ENCODE measurements at regions not wholly inside any gene's neighbourhood (a gene's known extent, or its start where the extent isn't known, plus 50 kb on each side); places are given as distances from the start of the nearest gene placed in this dataset.

- no peak for DNase-seq (ENCODE audit: insufficient read length)
- TF ChIP-seq POLR2AphosphoS5 (IDR thresholded peaks at IDR 0.05; ENCODE audit: low read depth, low read length) (no peak), POLR2A (IDR thresholded peaks at IDR 0.05; ENCODE audit: low read depth, low read length) (no peak), TAF1 (IDR thresholded peaks at IDR 0.05; ENCODE audit: borderline replicate concordance, low read depth, low read length) (no peak)
- no peak for FAIRE-seq
Observed at GRCh38 chr6:40957616-40958492, 81.2 kb downstream of the UNC5CL start.

GRCh38 chr6:40956936-40957335, 82.1 kb downstream of the UNC5CL start:
- FAIRE-seq (no peak), DNase-seq (ENCODE audit: insufficient read length) (no peak)
- TF ChIP-seq TAF1 (IDR thresholded peaks at IDR 0.05; ENCODE audit: borderline replicate concordance, low read depth, low read length) (no peak), POLR2AphosphoS5 (IDR thresholded peaks at IDR 0.05; ENCODE audit: low read depth, low read length) (no peak), POLR2A (IDR thresholded peaks at IDR 0.05; ENCODE audit: low read depth, low read length) (no peak)

GRCh38 chr6:40955178-40955545, 83.9 kb downstream of the UNC5CL start:
- DNase-seq (ENCODE audit: insufficient read length) (no peak), FAIRE-seq (no peak)
- no peak for TF ChIP-seq POLR2A (IDR thresholded peaks at IDR 0.05; ENCODE audit: low read depth, low read length)
- no peak for TF ChIP-seq TAF1 (IDR thresholded peaks at IDR 0.05; ENCODE audit: borderline replicate concordance, low read depth, low read length)
- no peak for TF ChIP-seq POLR2AphosphoS5 (IDR thresholded peaks at IDR 0.05; ENCODE audit: low read depth, low read length)

GRCh38 chr6:40954446-40955177, 84.4 kb downstream of the UNC5CL start:
- DNase-seq (ENCODE audit: insufficient read length) (no peak), FAIRE-seq (no peak)

GRCh38 chr6:40953486-40953885, 85.5 kb downstream of the UNC5CL start:
- FAIRE-seq (no peak), DNase-seq (ENCODE audit: insufficient read length) (no peak)
- TF ChIP-seq POLR2A (IDR thresholded peaks at IDR 0.05; ENCODE audit: low read depth, low read length), result no peak
- TF ChIP-seq POLR2AphosphoS5 (IDR thresholded peaks at IDR 0.05; ENCODE audit: low read depth, low read length), result no peak
- TF ChIP-seq TAF1 (IDR thresholded peaks at IDR 0.05; ENCODE audit: borderline replicate concordance, low read depth, low read length), result no peak

More at GRCh38 chr6:40954446-40955177, 84.4 kb downstream of the UNC5CL start:
- no peak for TF ChIP-seq POLR2A (IDR thresholded peaks at IDR 0.05; ENCODE audit: low read depth, low read length)

- TF ChIP-seq POLR2A (IDR thresholded peaks at IDR 0.05; ENCODE audit: low read depth, low read length) (no peak), TAF1 (IDR thresholded peaks at IDR 0.05; ENCODE audit: borderline replicate concordance, low read depth, low read length) (no peak)
- no peak for FAIRE-seq
- DNase-seq (ENCODE audit: insufficient read length), result no peak
Observed at GRCh38 chr6:40950986-40951698, 87.9 kb downstream of the UNC5CL start.

- DNase-seq (ENCODE audit: insufficient read length), result no peak
- FAIRE-seq, result no peak
- TF ChIP-seq POLR2AphosphoS5 (IDR thresholded peaks at IDR 0.05; ENCODE audit: low read depth, low read length), result no peak
- TF ChIP-seq TAF1 (IDR thresholded peaks at IDR 0.05; ENCODE audit: borderline replicate concordance, low read depth, low read length), result no peak
- no peak for TF ChIP-seq POLR2A (IDR thresholded peaks at IDR 0.05; ENCODE audit: low read depth, low read length)
Observed at GRCh38 chr6:40948570-40948969, 90.5 kb downstream of the UNC5CL start.

- TF ChIP-seq POLR2A (IDR thresholded peaks at IDR 0.05; ENCODE audit: low read depth, low read length) (no peak), POLR2AphosphoS5 (IDR thresholded peaks at IDR 0.05; ENCODE audit: low read depth, low read length) (no peak), TAF1 (IDR thresholded peaks at IDR 0.05; ENCODE audit: borderline replicate concordance, low read depth, low read length) (no peak)
- no peak for FAIRE-seq
- DNase-seq (ENCODE audit: insufficient read length), result no peak
Observed at GRCh38 chr6:40947876-40948526, 91.0 kb downstream of the UNC5CL start.

- TF ChIP-seq TAF1 (IDR thresholded peaks at IDR 0.05; ENCODE audit: borderline replicate concordance, low read depth, low read length), result no peak
- TF ChIP-seq POLR2AphosphoS5 (IDR thresholded peaks at IDR 0.05; ENCODE audit: low read depth, low read length), result no peak
- TF ChIP-seq POLR2A (IDR thresholded peaks at IDR 0.05; ENCODE audit: low read depth, low read length), result no peak
- FAIRE-seq (no peak), DNase-seq (ENCODE audit: insufficient read length) (no peak)
Observed at GRCh38 chr6:40946738-40947301, 92.2 kb downstream of the UNC5CL start.

GRCh38 chr6:40937491-40937890, 101.5 kb downstream of the UNC5CL start:
- FAIRE-seq (no peak), DNase-seq (ENCODE audit: insufficient read length) (no peak)
- TF ChIP-seq TAF1 (IDR thresholded peaks at IDR 0.05; ENCODE audit: borderline replicate concordance, low read depth, low read length), result no peak
- TF ChIP-seq POLR2AphosphoS5 (IDR thresholded peaks at IDR 0.05; ENCODE audit: low read depth, low read length), result no peak

GRCh38 chr6:40936818-40937251, 102.2 kb downstream of the UNC5CL start:
- FAIRE-seq (no peak), DNase-seq (ENCODE audit: insufficient read length) (no peak)
- no peak for TF ChIP-seq POLR2AphosphoS5 (IDR thresholded peaks at IDR 0.05; ENCODE audit: low read depth, low read length)
- TF ChIP-seq TAF1 (IDR thresholded peaks at IDR 0.05; ENCODE audit: borderline replicate concordance, low read depth, low read length), result no peak
- no peak for TF ChIP-seq POLR2A (IDR thresholded peaks at IDR 0.05; ENCODE audit: low read depth, low read length)
